GM18517 (cell line): ENCODE measurements at regions not wholly inside any gene's neighbourhood (a gene's known extent, or its start where the extent isn't known, plus 50 kb on each side); places are given as distances from the start of the nearest gene placed in this dataset.

Experiments
- ATAC-seq: cut with Tn5 transposase; IDR thresholded peaks from one replicate; pipeline ENCODE4 v1.9.1; 2021; ENCODE audit warnings: mild to moderate bottlenecking, moderate library complexity; ENCODE audit not compliant: unreplicated experiment

GRCh38 chr4:152164561-152164960 is 371.3 kb downstream of the FBXW7 start:
- ATAC-seq = no peak

- ATAC-seq = no peak
Measured at GRCh38 chr4:152162331-152162697, 373.6 kb downstream of the FBXW7 start.

GRCh38 chr4:152161676-152162330 is 374.1 kb downstream of the FBXW7 start:
- no peak for ATAC-seq

- no peak for ATAC-seq
Measured at GRCh38 chr4:152160225-152160800, 375.6 kb downstream of the FBXW7 start.

GRCh38 chr4:152159773-152160172 is 376.1 kb downstream of the FBXW7 start:
- ATAC-seq = no peak

GRCh38 chr4:152158225-152158624 is 377.7 kb downstream of the FBXW7 start:
- ATAC-seq = no peak

- ATAC-seq = no peak
Measured at GRCh38 chr4:152157629-152158028, 378.3 kb downstream of the FBXW7 start.

- ATAC-seq = no peak
Measured at GRCh38 chr4:152156442-152156841, 379.4 kb downstream of the FBXW7 start.

GRCh38 chr4:152155070-152155469 is 380.8 kb downstream of the FBXW7 start:
- no peak for ATAC-seq

GRCh38 chr4:152154433-152154832 is 381.5 kb downstream of the FBXW7 start:
- ATAC-seq = no peak

GRCh38 chr4:152153476-152154270 is 382.2 kb downstream of the FBXW7 start:
- no peak for ATAC-seq

- ATAC-seq = no peak
Measured at GRCh38 chr4:152150214-152150613, 385.7 kb downstream of the FBXW7 start.

GRCh38 chr4:152149745-152150144 is 386.1 kb downstream of the FBXW7 start:
- no peak for ATAC-seq

GRCh38 chr4:152148057-152148456 is 387.2 kb upstream of the GATB start:
- no peak for ATAC-seq

GRCh38 chr4:152146244-152146643 is 385.4 kb upstream of the GATB start:
- no peak for ATAC-seq

GRCh38 chr4:152143806-152144205 is 383.0 kb upstream of the GATB start:
- no peak for ATAC-seq

- ATAC-seq = no peak
Measured at GRCh38 chr4:152138451-152138850, 377.6 kb upstream of the GATB start.

- ATAC-seq = no peak
Measured at GRCh38 chr4:152132776-152133175, 372.0 kb upstream of the GATB start.

GRCh38 chr4:152128356-152128755 is 367.5 kb upstream of the GATB start:
- ATAC-seq = no peak

GRCh38 chr4:152126238-152126637 is 365.4 kb upstream of the GATB start:
- ATAC-seq = no peak

- ATAC-seq = no peak
Measured at GRCh38 chr4:152118819-152119553, 358.2 kb upstream of the GATB start.
